GM13976 (cell line): ENCODE measurements at regions not wholly inside any gene's neighbourhood (a gene's known extent, or its start where the extent isn't known, plus 50 kb on each side); places are given as distances from the start of the nearest gene placed in this dataset.

ENCODE experiments used
- DNase-seq: peaks from one replicate; pipeline ENCODE4 v3.0.0; 2012; ENCODE audit warnings: low spot score
- CTCF ChIP-seq: IDR thresholded peaks from 2 replicates; pipeline ENCODE4 v1.5.1; 2012; ENCODE audit warnings: borderline replicate concordance, mild to moderate bottlenecking; ENCODE audit not compliant: insufficient read depth; ENCODE audit errors: extremely low read depth, missing control alignments, control extremely low read depth
- in situ Hi-C: fragments of 300-500 bp; cut with MboI; formaldehyde crosslinking; loops from one replicate; pipeline ENCODE4 v1.12.0; 2022; ENCODE audit warnings: low sequenced_read_pairs, mixed read lengths, inconsistent platforms; ENCODE audit not compliant: unreplicated experiment

GRCh38 chr2:128390256-128390990 lies 71.8 kb upstream of the HS6ST1 start:
- DNase-seq, result no peak
- in situ Hi-C loops, result no loop called here
- TF ChIP-seq CTCF, result no peak

GRCh38 chr2:128390991-128391630 lies 72.4 kb upstream of the HS6ST1 start:
- TF ChIP-seq CTCF, result no peak
- in situ Hi-C loops, result no loop called here
- no peak for DNase-seq

- DNase-seq, result no peak
- in situ Hi-C loops, result no loop called here
Measured at GRCh38 chr2:128391679-128392078, 73.0 kb upstream of the HS6ST1 start.

GRCh38 chr2:128392207-128392606 lies 73.5 kb upstream of the HS6ST1 start:
- DNase-seq, result no peak
- TF ChIP-seq CTCF, result no peak
- in situ Hi-C loops, result no loop called here

More at GRCh38 chr2:128391679-128392078, 73.0 kb upstream of the HS6ST1 start:
- no peak for TF ChIP-seq CTCF

GRCh38 chr2:128394007-128394730 lies 75.5 kb upstream of the HS6ST1 start:
- DNase-seq, result no peak
- no peak for TF ChIP-seq CTCF
- in situ Hi-C loops, result no loop called here

GRCh38 chr2:128395196-128395595 lies 76.5 kb upstream of the HS6ST1 start:
- TF ChIP-seq CTCF, result no peak
- no peak for DNase-seq
- in situ Hi-C loops, result no loop called here
